HG02973 (cell line): ENCODE measurements at regions not wholly inside any gene's neighbourhood (a gene's known extent, or its start where the extent isn't known, plus 50 kb on each side); places are given as distances from the start of the nearest gene placed in this dataset.
"Not testable (repeated sequence)": the region's sequence is repeated elsewhere in the genome, so short reads cannot be mapped to it uniquely, and the experiment has no call there.

Source experiments
- ATAC-seq: cut with Tn5 transposase; IDR thresholded peaks from one replicate; pipeline ENCODE4 v1.9.1; 2021; ENCODE audit warnings: moderate library complexity; ENCODE audit not compliant: unreplicated experiment

DNA sequence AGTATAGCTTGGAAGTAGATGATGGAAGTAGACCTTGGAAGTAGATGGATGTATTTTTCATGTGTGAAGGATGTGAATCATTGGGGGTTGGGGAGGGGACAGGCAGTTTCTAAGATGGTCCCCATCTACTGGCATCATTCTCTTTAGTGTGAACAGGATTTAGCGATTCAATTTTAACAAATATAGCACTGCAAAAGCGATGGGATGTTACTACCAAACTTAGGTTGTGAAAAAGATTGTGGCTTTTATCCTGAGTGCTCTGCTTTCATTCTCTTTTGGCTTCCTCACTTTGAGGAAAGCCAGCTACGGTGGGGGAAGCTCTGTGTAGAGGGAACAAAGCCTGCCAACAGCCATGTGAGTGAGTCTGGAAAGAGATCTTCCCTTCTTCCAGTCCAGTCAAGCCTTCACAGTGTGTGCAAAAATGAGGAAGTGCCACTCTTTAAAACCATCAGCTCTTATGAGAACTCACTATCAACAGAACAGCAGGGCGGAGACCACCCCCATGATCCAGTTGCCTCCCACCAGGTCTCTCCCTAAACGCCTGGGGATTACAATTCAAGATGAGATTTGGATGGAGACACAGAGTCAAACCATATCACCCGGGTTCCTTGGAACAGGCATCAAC lies 441.4 kb downstream of the SH3GL2 start:
- ATAC-seq: no peak

DNA sequence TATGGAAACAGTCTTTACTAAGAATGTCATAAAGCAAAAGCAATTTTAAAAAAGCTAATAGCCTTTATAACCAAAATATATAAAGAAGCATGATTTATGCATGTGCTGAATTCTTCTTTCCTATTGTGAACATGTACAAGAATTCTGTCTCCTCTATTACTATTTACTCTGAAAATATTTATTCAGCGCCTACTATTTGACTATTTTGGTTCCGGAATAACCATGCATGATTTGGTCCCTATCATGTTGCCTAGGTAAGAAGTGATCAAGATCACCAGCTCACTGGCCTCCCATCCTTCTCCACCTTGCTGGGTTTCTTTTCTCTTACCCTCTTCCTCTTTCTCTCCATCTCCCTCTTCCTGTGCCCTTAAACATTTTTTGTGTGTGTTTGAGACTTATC lies 443.8 kb downstream of the SH3GL2 start:
- ATAC-seq: no peak

DNA sequence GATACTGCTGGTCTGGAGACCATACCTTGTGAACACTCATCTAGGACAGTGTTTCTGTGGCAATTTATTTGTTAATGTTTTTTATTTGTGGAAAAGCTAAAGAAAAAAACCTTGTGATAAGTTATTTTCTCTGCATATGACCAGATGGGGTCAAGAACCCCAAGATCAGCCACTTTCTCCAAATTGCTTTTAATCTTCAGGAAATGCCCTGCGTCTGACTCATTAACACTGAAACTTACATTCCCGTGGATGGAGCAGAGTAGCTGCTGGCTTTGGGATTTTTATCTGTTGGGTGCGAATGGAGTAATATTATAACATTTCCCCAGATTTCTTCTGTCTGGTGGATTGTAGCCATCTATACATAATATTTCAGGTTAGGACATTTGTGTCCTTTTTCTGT lies 444.5 kb downstream of the SH3GL2 start:
- ATAC-seq: no peak

DNA sequence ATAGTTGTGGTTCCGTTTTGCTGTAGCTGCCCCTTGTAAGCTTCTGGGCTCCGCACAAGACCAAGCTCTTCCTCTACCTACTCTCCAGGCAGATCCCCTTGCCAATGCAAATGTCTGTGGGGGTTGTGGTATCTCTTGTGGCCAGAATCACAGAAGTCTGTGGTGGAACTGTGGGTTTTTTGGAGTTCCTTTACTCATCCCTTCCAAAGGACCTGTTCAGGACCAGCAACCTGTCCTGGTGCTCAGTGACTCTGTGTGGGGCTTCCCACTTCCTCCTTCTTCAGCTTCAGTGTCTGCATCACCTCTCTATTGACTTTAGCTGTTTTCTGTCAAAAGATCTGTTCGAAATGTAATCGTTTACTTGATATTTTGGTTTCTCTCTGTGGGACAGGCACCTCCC lies 441.3 kb upstream of the ADAMTSL1 start:
- ATAC-seq: no peak

DNA sequence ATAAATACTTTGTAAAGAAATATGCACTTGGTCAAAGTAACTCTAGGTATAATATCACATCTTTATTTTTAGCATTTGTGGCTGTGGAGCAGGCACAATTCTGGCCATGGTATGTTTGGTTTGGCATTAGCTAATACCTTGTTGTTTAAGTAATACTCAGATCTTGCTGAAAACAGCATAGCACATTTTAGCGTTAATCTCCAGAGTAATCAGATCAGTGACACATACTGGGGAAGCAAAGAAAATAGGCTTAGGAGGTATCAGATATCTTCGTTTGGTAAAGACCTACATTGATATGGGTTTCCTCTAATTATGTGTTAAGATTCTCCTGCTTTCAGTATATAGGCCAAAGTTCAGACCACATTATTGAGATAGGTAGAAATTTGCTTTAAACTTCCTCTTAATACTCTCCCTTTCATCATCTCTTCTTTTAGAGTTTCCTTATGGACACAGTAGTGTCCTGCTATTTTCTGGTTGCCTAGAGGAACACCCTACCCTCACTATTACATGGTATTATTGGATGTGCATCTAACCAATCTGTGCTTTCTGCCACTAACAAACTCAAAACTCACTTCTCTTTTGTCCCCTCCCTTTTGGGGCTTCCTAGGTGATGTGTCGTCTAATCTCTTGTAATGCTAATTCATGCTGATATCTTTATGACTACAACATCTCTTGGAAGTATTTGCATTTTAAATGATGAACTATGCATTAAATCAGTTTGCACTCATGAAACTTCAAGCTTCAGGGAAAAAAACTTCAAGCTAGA lies 437.3 kb upstream of the ADAMTSL1 start:
- no peak for ATAC-seq

DNA sequence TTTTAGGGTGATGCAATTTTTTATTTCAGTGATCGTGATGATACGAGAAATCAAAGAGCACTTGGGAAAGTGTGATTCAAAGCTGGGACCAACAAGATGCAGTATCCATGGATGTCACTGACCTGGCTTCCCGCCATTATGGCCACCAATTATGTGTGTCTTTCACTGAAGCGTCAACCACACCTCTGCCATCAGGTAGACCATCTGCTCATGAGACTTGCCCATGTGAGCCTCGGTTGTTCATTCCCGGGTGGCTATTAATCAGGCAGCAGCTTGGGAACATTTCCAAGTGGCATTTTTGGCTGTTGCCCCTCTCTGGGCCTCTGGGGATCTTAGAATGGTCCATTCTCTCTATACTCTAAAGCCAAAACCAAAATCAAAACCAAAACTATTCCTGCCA lies 436.0 kb upstream of the ADAMTSL1 start:
- ATAC-seq: no peak

DNA sequence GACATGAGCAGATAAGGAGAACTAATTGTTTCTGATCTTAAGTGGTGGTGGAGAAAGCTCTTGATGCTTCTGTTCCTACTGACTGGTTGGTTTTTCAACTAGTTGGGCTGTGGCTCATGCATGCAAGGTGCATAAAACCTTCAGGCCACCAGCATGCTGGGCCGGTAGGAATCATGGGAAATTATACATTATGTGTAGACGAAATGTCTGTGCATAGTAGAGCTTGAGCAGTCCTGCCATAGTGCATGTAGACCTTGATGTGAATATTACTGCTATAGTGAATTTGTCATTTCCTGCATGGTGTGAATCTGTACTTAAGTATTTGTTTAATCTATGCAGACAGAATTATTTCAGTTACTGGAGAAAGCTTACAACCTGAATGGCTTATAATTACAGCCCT lies 433.6 kb upstream of the ADAMTSL1 start:
- ATAC-seq: no peak

DNA sequence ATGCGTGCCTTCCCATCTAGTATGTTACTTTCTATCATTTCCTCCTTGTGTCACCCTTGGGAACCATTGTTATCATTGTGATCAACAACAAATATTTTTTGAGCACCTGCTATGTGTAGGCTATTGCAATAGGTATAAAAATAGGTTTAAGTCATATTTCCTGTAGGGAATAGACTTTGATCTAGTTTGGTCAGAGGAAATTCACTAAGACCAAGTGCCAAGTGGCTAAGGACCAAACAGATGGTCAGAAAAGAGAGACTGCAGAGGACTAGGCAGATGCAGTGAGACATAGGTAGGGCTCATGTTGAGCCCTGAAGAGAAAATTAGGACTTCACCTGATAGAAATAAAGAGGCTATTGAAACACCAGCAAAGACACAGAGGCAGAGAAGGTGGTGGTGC lies 430.0 kb upstream of the ADAMTSL1 start:
- ATAC-seq: no peak

DNA sequence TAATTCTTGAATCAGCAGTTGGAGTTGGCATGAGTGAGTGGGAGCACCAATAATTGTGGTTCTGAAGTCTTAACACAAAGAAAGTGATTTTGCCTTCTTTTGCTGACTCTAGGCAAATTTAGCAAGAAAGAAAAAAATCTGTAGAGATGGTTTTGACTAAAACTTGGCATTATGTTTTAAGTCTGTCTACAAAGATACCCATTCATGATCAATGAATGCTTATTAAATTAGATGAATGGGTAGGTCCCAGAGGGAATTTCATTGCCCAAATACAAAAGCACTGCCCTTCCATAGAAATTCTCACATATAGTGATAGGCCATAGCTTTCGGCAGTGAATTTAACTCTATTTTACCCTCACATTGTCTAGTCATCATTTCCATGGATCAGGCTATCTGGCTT lies 428.6 kb upstream of the ADAMTSL1 start:
- no peak for ATAC-seq

DNA sequence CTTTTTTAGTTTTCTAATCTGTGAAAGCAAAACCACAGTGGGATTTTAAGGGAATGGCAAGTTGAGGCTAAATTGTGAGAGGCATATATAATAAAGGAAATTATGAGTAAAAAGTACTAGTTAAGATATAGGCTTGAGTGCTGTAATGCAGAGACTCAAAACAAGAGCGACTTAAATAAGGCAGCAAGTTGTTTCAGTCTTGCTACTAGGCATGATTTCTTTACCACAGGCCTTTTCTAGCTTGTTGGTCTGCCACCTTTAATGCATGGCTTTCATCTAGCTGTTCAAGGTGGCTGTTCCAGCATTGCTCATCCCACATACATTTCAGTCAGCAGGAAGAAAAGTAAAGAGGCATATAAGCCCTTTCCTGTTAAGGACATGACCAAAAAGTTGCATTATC lies 427.9 kb upstream of the ADAMTSL1 start:
- no peak for ATAC-seq

DNA sequence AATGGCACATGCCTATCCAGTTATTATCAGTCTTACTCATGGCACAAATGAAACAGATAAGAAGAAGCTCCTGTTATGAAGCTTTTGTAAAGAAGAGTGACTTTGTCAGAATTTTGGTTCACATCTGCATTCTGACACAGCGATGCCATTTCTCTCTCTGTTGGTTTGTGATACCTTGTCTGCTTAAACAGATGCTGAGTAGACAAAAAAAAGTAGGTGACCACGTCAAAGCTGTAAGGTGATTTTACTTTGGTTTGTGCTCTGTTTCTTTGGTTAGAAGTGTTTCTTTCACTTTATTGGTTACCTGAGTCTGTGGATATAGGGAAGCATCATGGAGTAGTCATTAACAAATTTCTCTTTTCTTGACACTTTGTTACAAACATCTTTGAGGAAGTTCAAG lies 422.3 kb upstream of the ADAMTSL1 start:
- ATAC-seq: no peak

DNA sequence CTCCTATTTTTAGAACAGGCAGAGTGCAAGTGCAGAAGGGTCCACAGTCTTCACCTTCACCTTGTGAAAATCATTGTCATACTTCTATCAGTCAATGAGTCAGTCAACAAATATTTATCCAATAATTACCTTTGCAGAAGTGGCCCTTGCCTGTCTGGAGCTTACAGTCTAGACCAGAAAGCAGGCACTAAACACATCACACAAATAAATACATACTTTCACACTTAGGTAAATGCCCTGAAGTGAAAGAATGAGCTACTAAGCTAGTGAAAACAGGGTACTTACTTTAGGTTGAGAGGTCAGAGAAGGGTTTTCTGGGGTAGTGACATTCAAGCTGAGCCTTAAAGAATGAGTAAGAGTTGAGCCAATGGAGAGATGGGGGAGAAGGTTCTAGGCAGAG lies 421.9 kb upstream of the ADAMTSL1 start:
- ATAC-seq: no peak

DNA sequence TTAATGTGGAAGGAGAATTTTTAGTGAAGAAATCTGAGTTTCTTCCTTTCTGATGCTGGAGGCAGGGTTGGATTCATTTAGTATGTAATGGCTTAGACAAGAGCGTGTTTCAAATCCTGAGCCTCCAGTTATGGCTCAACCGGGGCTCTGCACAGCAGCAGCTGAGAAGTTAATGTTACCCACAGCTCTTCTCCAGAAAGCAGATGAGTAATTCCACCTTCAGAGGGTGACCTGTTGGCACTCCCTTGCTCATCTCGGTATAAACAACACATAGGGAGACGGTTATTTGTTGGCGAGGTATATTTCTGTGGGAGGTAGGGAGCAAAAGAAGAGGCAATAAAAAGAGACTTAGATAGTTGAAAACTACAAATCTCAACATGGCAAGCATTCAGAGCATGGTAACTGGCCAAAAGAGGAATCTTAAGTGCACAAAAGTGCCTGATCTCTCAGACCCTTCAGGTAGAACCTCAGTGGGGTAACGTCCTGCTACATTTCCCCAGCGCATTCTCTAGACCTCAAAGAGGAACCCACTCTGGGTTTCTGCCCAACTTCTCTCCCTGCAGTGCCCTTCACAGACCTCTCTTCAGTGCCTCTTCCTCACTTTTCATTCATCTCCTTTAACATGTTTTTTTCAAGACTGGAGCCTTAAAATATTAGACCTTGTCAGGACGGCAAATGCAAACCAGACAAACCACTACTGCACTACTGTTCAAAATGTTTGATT lies 417.5 kb upstream of the ADAMTSL1 start:
- no peak for ATAC-seq

DNA sequence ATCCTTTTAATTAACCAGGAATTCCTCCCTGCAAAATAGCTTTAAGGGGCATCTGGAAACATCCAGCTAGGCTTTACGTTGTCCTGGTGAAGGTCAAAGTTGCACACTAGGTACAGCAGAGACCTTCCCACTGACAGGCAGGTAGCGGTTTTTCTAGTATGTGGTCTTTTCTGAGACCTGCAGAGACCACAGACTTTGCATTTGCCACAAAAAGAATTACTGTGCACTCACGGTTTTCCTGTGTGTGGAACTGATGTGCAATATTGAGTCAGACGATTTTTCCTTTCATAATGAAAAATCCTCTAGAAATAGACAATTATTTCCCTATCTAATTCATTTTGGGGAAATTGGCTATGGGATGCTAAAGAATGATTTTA lies 417.0 kb upstream of the ADAMTSL1 start:
- peak; percentile 76 for ATAC-seq

DNA sequence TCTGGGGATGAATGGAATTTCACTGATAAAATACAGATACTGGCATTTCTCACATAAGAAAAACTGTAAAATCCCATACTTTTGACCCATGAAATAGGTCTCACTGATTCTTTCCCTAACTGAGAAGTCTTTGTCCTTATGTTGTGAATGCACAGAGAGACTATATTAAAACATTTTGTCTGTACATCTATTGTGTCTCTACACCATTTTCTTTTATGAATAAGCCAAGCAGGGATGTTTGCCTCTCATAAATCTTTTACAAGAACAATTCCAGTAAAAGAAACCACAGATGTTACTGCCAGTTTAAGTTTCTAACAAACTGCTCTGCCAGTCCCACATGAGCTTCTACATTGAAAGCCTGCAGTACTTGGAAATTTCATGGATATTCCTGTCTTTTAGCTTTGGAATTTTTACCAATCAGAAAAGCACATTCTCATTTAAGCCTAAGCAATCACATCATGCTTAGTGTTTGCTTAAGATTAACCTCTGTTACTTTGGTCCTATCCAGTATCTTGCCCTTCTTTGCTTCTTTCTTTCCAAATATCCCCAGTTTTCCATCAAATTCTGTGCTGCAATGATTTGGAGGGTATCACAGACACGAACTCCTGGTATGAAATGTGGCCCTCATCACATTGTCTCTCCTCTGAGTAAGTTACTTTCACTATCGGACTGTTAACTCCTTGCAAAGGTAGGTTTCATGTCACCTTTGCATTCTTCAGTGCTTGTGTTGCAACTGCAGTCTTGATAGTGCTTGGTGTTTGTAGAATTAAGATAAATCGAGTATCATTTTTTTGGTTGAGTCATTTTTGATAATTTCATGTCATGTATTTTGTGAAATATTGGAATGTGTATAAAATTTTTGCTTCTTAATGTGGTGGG lies 415.1 kb upstream of the ADAMTSL1 start:
- ATAC-seq: no peak

DNA sequence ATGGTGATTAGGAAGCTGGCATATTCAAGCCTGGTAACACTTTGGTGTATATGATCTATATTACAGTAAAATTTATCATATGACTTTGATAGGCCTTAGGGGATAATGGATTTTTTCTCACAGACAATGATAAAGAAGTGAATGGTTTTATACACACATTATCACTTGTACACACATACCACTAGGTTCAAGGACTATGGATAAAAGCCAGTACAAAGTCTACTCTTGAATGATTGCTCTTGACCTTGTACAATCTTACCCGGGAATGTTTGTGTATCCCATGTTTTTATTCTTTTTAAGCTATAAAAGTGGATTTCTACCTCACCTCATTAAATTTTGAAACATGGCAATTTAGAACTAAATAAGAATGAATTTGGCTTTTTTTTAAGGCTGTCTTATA lies 414.5 kb upstream of the ADAMTSL1 start:
- no peak for ATAC-seq

DNA sequence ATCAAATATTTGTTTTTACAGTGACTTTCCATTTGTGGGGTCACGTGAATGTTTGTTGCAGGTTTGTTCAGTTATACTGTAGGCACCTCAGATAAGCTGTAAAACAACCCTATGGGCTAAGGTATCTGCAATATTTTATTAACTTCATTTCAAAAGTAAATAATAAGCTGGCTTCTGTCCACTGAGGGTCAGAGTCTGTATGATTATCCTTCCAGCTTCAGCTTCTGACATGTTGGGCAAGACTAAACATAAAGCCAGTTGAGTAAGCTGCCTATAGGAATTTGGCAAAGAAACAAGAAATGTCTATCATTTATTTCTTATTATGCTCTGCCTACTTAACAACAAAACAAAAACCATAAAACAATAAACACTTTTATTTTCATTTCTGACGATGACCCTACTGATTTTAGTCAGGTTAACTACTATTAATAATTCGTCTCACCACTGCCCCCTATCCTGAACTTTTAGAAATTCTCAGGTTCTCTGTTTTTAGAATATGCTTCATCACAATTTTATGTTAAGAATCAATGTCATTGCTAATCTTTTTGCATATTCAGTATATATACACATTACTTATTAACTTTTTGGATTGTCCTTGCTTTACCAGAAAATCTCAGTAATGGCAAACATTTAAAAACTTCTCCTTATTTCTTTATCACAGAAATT lies 413.6 kb upstream of the ADAMTSL1 start:
- no peak for ATAC-seq

DNA sequence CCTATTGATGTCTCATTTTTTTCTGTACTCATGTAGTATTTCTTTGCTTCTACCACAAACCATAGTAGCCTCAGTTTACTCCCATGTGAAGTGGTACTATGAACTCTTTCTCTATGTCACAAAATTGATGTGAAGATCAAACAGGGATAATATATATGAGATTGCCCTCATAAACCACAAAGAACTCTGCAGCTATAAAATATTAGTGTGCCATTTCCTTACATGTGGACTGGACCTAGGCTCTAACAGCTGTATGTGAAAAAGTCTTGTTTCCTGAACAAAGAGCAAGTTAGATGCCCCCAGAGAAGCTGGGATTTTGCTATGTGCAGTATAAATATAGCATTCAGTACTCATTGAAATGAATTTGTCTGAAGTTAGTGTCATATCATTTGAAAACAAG lies 412.6 kb upstream of the ADAMTSL1 start:
- ATAC-seq: no peak

DNA sequence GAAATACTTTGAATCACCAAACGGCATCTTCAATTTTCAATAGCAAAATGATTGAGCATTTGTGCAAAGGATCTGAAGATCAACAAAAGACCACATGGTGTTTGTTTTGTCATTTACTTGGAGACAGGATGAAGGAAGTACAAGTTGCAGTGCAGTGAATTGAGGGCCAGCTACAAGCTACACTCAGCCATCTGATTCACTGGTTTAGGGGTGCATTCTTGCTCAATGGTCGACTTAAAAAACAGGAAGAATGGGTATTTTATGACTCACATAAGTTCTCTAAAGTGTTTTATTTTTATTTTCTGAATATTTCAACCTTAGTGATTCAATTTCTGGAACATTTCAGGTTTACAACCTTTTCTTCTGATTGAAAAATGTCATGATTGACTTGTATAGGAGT lies 412.1 kb upstream of the ADAMTSL1 start:
- ATAC-seq: no peak

DNA sequence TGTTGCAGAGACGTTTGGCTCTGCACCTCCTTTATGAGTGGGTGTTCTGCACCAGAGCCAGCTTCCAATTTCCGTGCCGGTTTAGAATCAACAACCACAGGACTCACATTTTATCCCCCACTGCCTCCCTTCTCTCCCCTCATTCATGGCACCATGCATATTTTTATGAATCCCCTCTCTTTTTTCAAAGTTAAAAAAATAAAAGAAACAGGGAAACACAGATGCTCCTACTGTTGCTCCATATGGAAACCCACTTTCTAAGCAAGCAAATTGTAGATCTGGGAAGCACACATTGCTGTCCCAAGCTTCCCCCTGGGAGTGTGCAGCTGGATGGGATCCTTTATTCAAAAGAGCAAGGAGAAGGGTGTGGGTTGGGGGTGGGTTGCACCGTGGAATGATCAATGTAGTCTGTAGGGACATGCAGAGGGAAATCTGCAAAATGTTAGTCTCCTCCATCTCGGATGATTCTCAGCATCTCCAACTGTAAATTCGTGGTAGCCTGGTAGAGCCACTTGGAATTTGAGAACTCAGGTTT lies 410.0 kb upstream of the ADAMTSL1 start:
- no peak for ATAC-seq

DNA sequence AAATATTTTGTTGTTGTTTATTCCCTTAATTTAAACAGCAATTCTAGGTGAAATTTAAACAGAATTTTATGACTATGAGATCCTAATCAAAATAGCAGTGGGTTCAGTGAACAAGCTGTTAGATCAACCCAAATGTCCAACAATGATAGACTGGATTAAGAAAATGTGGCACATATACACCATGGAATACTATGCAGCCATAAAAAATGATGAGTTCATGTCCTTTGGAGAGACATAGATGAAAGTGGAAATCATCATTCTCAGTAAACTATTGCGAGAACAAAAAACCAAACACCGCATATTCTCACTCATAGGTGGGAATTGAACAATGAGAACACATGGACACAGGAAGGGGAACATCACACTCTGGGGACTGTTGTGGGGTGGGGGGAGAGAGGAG lies 407.3 kb upstream of the ADAMTSL1 start:
- ATAC-seq: not testable (repeated sequence)
